ENCODE measurements at regions not wholly inside any gene's neighbourhood (a gene's known extent, or its start where the extent isn't known, plus 50 kb on each side); places are given as distances from the start of the nearest gene placed in this dataset.
"Not testable (repeated sequence)": the region's sequence is repeated elsewhere in the genome, so short reads cannot be mapped to it uniquely, and the experiment has no call there.

DNA sequence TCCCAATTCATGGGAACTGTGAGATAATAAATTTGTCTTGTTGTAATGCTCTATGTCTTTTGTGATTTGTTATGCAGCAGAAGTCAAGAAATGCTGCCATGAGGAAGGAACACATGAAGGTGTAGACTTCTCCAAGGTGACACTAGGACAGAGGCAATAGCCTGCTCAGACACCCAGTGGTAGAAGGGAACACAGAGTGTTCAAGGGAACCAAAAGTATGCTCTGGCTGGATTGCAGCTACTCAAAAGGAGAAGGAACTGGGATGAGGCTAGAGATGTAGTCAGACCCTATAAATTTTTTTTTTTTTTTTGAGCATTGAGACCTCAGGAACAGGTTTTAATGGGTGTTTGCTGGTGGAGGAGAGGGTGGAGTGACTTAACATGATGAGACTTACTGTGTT, 232.5 kb downstream of the PARP8 start:
- no peak for DNase-seq

DNA sequence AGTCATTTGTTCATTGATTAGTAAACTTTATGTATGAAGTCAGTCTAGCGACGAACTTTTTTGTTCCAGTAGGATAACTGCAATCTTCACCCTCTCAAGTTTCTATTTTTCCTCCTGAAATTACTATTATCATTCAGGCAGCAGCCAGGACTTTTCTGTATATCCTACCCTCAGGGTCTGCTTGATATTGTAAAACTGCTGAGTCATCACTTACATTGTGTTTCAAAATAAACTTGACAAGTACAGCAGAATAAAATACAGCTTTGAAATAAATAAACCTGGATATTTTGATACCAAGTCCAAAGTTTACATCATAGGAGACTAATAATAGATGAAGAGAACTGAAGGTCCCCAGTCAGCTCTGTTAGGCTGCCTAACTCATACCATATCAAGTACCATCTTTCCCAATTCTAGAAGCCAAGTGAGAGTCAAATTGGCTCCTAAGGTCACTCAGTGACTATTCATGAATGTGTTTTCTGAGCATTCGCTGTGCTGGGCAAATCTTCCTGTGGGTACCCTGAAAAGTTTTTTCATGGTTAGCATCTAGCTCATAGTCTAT, 234.6 kb downstream of the PARP8 start:
- DNase-seq, result no peak

DNA sequence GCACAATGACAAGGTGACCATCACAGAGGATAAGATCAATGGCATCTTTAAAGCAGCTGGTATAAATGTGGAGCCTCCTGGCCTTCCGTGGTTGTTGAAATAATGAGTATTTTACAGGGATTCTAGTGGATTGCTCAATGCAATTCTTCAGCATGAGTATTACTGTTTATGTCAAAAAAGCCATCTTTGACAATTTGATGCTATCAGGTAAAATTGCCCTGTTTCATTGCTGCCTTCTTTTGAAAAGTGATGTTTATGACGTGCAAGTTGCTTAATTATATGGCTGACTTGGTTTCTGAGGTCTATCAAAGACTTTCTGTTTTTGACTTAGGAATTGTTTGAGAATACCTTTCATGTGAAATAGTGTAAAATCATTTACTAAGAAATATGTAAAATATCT, 237.2 kb downstream of the PARP8 start:
- DNase-seq, result no peak

GRCh38 chr5:50905996-50906570, 239.6 kb downstream of the PARP8 start:
- DNase-seq, result no peak

- DNase-seq, result not testable (repeated sequence)
Measured at GRCh38 chr5:50920160-50920559, 253.7 kb downstream of the PARP8 start.

DNA sequence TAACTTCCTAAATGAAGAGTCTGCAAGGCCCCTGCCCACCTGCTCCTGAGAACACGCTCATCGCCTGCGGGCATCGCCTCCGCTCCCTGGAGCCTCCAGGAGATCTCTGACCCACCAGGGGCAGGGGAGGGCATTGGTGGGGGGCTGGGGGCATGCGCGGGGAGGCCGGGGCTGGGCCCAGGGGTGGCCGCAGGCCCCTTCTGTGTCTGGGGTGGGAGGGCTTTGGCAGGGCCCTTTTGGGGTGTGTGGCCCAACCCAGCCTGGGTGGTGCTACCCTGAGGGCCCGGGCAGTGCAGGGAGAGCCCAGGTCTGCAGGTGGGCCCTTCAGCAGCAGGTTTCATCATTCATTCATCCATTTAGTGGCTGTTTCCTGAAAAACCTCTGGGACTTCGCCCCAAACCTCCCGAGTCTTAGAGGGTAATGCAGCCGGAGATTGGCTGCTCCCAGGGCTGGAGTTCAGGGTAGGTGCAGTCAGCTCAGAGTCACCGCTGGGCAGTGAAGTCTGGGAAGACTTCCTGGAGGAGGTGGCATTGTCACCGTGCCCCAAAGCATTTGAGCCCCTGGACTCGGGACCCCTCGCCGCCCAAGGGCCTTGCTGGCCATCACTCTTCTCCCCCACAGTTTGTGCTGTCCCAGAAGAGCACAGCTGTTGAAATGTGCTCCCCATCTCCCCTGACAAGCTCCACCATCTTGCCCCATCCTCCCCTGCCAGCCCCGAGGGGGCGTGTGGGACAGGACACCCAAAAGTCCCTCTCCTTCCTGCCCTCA, 255.1 kb downstream of the PARP8 start:
- DNase-seq, result no peak

GRCh38 chr5:50922134-50922941, 255.9 kb downstream of the PARP8 start:
- DNase-seq, result not testable (repeated sequence)

DNA sequence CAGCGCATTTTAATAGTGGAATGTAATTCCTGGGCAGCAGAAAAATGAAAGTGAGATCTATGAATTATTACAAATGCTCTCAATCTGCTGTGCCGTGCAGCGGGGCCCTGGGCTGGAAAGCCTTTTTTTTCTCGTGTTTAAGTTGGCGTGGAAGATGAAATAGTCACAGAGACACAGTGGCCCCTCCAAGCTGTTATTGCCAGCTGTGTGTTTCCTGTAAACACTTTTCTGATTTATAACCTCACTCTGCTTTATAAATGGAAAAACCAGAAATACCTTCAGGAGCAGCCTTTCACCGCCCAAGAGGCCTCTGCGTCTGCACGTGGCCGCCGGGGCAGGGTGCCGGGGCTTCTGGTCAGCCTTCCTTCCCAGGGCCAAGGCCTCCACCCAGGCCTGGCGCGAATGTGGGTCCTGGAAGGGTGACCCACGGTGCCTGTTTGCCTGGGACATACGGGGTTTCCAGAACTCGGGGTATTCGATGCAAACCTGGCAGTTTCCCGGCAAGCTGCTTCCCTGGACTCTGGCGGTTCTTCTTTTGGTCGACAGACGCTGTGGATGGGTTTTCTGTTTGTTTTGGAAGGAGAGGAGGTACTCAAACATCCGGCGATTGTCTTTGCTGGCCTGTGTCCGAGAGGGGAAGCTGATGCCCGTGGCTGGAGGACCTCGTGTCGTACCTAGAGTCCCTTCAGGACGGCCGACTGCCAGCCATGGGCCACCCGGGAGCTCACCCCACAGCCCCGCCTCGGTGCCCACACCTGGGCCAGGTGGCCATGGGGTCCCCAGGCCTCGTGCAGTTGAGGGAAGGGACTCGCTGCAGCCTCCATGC, 256.7 kb downstream of the PARP8 start:
- no peak for DNase-seq

DNA sequence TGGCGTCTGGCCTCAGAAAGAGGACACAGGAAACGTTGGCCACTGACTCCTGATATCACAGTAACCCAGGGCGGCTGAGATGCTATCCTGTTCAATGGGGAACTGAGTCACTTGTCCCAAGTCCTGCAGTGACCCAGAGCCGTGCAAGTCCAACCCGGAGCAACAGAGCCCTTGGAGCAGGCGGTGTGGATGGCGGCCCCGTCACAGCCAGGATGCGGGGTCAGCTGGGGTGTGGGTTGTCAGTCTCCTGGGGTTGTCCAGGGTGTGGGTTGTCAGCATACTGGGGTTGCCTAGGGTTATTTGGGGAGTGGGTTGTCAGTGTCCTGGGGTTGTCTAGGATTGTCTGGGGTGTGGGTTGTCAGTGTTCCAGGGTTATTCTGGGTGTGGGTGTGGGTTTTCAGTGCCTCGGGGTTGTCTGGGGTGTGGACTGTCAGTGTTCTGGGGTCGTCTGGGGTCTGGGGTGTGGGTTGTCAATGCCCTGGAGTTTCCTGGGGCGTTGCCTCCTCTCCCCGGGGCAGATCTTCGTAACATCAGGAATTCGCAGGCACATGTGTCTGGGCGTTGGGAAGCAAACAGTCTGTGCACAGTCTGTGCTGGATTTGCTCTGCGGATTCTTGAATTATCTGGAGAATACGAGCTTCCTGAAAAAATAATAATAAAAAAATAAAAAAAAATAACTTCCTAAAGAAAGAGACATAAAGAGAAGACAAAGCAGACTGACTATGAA, 257.5 kb downstream of the PARP8 start:
- DNase-seq, result no peak

DNA sequence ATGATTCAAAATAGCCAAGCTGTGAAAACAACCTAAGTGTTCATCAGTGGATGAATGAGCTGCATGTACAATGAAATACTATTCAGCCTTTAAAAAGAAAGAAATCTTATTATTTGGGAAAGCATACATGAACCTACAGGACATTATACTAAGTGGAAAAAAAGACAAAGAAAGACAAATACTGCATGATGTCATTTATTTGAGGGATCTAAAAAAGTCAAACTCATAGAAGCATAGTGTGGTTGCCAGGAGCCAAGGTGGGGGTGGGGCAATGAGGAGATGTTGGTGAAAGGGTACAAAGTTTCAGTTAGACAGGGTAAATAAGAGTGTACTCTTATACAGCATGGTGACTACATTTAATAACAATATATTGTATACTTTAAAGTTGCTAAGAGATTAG, 261.5 kb downstream of the PARP8 start:
- DNase-seq, result no peak

DNA sequence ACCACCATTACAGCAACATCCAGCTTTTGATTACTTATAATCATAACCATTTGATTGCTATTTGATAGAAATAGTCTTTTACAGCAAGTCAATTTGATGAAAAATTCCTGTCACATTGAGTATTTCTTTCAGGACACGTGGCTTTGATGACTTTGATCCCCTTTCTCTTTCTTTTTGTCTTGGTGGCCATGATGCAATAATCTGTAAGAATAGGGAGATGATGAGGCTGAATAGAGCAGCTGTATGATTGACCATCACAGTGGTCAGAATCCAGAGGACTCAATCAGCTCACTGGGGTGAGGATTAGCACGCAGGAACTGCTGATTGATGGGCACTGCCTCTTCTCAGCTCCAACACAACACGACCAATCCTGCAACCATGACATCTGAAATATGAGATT, 262.7 kb downstream of the PARP8 start:
- DNase-seq, result no peak

GRCh38 chr5:50934343-50934742, 267.9 kb downstream of the PARP8 start:
- no peak for DNase-seq

GRCh38 chr5:50945139-50945538, 278.7 kb downstream of the PARP8 start:
- DNase-seq, result no peak

- DNase-seq, result no peak
Measured at GRCh38 chr5:50947906-50948683, 281.7 kb downstream of the PARP8 start.

DNA sequence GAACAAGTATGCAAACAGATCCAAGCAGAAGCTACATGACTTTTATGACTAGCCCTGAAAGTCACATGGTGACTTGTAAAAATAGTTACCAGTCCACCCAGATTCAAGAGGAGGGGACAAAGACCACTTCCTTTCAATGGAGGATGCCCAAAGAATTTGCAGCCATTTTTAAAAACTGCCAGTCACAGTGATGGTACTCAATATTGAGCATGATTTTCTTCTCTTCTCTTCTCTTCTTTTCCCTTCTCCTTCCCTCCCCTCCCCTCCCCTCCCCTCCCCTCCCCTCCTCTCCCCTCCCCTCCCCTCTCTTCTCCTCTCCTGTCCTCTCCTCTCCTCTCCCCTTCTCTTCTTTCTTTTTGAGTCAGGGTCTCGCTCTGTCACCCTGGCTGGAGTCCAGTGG, 286.9 kb downstream of the PARP8 start:
- DNase-seq, result no peak

DNA sequence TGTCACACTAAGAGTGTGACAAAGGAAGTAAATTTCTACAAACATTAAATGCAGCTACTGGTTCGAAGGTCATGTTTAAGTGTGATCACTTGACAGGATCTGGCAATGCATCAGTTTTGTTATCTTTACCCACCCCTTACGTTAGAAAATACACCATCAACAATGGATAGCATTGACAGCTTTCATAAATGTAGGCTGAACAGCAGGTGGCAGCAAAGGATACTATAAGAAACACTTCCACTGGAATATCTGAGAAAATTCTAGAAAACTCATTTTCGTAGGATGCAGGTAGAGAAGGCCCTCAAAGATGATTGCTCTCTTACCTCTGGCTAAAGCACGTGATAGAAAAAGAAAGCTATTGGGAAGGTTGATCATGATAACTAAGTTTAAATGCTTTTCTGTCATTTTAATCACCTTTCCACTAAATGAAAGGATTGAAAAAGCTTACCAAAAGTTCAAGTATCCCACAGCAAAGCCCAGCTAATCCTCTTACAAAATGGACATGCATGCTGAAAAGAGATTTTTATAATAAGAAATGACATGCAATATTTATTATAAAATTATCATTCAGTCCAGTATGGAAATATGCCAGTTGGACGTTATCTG, 292.5 kb downstream of the PARP8 start:
- peak; percentile 5 for DNase-seq

GRCh38 chr5:50962934-50963872, 296.8 kb downstream of the PARP8 start:
- no peak for DNase-seq

GRCh38 chr5:50963971-50964745, 297.7 kb downstream of the PARP8 start:
- DNase-seq, result no peak

All from NCI-H526 treated with DMSO at 0.1 percent for 48 hours (cell line).